HG03159 (cell line): ENCODE measurements at regions not wholly inside any gene's neighbourhood (a gene's known extent, or its start where the extent isn't known, plus 50 kb on each side); places are given as distances from the start of the nearest gene placed in this dataset.
"Not testable (repeated sequence)": the region's sequence is repeated elsewhere in the genome, so short reads cannot be mapped to it uniquely, and the experiment has no call there.

Experiments used
- ATAC-seq: cut with Tn5 transposase; IDR thresholded peaks from one replicate; pipeline ENCODE4 v1.9.1; 2021; ENCODE audit warnings: mild to moderate bottlenecking, moderate library complexity; ENCODE audit not compliant: unreplicated experiment

DNA sequence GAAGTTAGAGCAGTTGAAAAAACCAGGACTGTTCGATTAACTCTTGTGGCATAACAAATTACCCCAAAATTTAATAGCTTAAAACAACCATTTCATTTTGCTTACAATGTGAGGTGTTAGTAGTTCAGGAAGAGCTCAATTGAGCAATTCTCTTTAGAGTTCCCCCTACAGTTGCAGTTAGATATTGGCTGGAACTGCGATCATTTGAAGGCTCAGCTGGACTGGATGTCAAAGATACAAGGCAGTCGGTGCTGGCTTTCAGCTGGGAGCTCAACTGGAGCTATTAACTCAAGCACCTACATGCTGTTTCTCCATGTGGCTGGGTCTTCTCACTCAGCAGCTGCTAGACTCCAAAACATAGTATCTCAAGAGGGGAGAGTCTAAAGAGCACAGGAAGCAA is 96.0 kb upstream of the LOC128125822 start:
- no peak for ATAC-seq

- no peak for ATAC-seq
These were observed 94.7 kb upstream of the LOC128125822 start for GRCh38 chr6:63477422-63478040.

GRCh38 chr6:63478734-63479133 is 93.5 kb upstream of the LOC128125822 start:
- no peak for ATAC-seq

GRCh38 chr6:63486196-63486595 is 86.1 kb upstream of the LOC128125822 start:
- ATAC-seq = no peak

GRCh38 chr6:63487103-63487813 is 85.0 kb upstream of the LOC128125822 start:
- ATAC-seq = no peak

GRCh38 chr6:63491119-63491518 is 81.2 kb upstream of the LOC128125822 start:
- ATAC-seq = no peak

GRCh38 chr6:63492476-63492875 is 79.8 kb upstream of the LOC128125822 start:
- ATAC-seq = no peak

DNA sequence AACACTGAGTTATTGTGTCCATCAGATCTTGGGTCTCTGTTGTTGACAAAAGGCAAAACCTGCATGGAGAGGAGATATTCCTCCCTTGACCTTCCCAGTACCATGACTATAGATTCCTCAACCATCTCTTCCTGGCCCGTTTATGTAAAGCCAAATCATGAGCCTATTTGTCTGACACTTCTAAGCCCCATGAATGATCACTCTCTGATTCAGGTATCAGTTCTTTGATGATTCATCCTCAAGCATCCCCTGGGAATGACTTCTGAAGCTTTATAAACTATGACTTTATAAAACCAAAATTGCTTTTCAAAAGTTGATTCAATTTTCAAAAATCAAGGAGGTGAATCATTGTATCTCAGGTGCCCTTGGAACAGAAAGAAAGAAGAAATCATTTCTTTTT is 78.7 kb upstream of the LOC128125822 start:
- ATAC-seq = no peak

DNA sequence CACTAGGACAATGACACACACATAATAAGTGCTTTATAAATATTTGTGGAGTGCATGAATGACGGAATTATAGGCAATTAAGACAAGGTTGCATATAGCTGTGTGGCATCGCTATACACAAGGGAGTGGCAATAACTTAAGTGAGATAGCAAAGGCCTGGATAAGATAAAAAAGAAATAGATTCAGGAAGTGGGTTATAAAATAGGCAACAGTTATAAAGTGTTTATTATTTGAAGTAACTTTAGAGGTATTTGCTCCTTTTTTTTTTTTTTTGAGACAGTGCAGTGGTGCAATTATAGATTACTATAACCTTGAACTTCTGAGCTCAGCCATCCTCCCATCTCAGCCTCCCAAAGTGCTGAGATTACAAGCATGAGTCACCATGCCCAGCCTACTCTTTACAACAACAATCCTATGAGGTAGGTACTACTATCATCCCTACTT is 75.9 kb upstream of the LOC128125822 start:
- ATAC-seq = no peak

DNA sequence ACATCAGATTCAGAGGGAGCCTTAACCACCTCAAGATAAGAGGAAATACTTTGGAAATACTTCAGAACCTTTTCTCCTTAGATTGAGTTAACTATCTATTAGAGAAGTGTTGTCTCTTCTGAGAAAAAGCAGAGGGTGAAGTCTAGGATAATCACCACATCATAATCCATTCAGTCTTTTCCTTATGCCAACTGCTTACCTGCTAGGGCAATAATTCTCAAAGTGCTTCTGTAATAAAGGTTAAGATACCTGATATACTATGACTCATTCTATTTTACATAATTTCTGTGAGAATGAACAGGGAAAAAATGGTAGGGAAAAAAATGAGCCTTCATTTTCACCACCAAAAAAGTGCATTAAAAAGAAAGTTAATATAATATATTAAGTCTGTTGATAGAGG is 70.1 kb upstream of the LOC128125822 start:
- ATAC-seq = no peak

GRCh38 chr6:63503199-63503598 is 69.1 kb upstream of the LOC128125822 start:
- ATAC-seq = no peak

- ATAC-seq = peak; percentile 99
These were observed 67.4 kb upstream of the LOC128125822 start for GRCh38 chr6:63504777-63505384.

DNA sequence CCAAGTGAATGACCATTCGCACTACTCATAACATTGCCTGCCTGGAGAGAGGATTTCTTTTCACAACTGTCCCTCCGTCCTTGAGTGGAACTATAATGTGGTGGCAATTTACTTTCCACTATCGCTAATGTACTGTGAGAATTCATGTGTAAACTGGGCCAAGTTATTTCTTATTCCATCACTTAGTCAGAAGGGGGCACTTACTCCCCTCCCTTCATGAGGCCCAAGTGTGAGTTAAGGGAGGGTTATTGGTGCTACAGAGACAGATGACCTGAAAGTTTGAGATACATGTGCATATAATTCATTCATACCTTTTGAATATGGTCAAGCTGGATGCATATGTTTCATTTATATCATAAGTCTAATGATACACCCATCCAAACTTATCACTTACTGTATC is 65.2 kb upstream of the LOC128125822 start:
- no peak for ATAC-seq

DNA sequence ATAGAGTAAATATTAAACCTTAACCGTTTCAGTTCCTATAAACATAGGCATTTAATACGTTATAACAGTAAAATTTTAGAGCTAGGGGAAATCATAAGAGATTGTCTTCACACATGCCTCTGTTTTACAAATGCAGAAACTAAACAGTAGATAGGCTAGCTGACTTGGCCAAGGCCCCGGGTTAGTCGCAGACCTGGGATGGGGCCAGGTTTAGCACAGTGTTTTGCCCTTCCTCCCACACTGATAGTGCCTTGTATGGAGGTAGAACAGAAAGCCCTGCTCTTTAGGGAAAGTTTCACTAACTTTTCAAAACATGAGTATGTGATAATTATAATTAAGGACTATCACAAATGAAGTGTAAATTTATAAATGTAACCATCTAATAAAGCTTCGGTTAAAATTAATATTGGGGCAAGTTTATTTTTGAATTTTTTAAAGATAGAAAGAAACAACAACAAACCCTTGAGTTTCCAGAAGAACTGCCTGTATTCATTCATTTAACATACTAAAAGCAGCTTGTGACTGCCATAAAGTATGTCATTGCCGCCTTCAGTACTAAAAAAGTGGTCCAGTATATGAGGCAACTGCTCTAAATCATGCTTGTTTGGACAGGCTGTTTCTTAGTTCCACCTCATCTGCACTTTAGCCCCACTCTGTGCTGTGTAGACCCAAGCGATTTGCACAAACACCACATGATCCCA is 62.5 kb upstream of the LOC128125822 start:
- no peak for ATAC-seq

DNA sequence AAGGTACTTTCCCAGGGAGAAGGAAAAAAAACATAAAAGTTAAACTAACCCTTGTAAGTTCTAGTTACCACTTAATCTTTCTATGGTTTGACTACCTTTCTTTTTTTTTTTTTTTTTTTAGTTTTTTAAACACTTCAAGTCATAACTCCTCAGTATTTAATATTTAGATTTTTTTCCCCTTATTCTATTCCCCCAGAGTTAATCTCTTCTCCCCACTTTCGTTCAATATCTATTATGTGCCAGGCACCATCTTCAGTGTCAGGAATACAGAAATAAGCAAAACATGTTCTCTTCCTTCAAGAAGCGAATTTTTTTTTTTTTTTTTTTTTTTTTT is 62.0 kb upstream of the LOC128125822 start:
- no peak for ATAC-seq

GRCh38 chr6:63510849-63511248 is 61.4 kb upstream of the LOC128125822 start:
- ATAC-seq = no peak

GRCh38 chr6:63514488-63515173 is 57.6 kb upstream of the LOC128125822 start:
- no peak for ATAC-seq

- ATAC-seq = not testable (repeated sequence)
These were observed 57.1 kb upstream of the LOC128125822 start for GRCh38 chr6:63515227-63515626.

GRCh38 chr6:63516186-63516944 is 55.9 kb upstream of the LOC128125822 start:
- ATAC-seq = no peak

DNA sequence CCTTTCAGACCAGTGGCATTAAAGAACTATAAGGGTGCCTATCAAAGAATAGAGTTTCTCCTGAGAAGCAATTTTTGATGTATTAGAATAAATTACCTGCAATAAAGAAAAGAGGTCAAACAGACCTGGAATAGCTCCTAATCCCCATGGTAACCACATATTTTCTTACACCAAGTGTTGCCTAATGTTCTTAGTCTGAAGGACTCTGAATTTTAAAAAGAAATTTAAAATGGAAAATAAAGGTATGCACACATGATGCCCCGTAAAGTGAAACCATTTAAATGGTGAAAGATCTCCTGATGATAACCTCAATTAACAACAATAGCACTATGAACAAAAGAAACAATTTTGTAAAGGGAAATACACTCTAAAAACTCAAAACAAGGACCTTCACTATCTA is 55.1 kb upstream of the LOC128125822 start:
- ATAC-seq = no peak
